SK-N-SH (cell line): ENCODE measurements at regions not wholly inside any gene's neighbourhood (a gene's known extent, or its start where the extent isn't known, plus 50 kb on each side); places are given as distances from the start of the nearest gene placed in this dataset.

Experiments
- EZH2phosphoT487 ChIP-seq: fragments of 200-600 bp; sonication (generic); IDR thresholded peaks from 2 replicates; pipeline ENCODE4 v1.6.1; 2017; ENCODE audit warnings: low read depth, mixed run types, mild to moderate bottlenecking, antibody characterized with exemption, moderate library complexity, borderline replicate concordance
- FOXJ3 ChIP-seq: sonication (generic); formaldehyde crosslinking; IDR thresholded peaks from 2 replicates; pipeline ENCODE4 v1.5.1; 2020; ENCODE audit warnings: mild to moderate bottlenecking, missing genetic modification reagents
- MXI1 ChIP-seq: IDR thresholded peaks from 2 replicates; pipeline ENCODE4 v1.6.1; 2012; ENCODE audit warnings: mild to moderate bottlenecking, low read depth, low read length, improper control_type of control experiment
- POLR2AphosphoS5 ChIP-seq: IDR thresholded peaks from 2 replicates; pipeline ENCODE4 v1.6.1; 2012; ENCODE audit warnings: low read depth, low read length
- RFX5 ChIP-seq: IDR thresholded peaks from 2 replicates; pipeline ENCODE4 v1.6.1; 2012; ENCODE audit warnings: mild to moderate bottlenecking, improper control_type of control experiment, low read length
- TF ChIP-seq, protein P1 (sequence below): fragments of 200-600 bp; sonication (generic); IDR thresholded peaks from 2 replicates; pipeline ENCODE4 v1.6.1; 2017; ENCODE audit warnings: antibody characterized with exemption, mild to moderate bottlenecking, moderate library complexity
- TF ChIP-seq, protein P2 (sequence below): IDR thresholded peaks from 2 replicates; pipeline ENCODE4 v1.4.0; 2012; ENCODE audit warnings: low read depth

DNA sequence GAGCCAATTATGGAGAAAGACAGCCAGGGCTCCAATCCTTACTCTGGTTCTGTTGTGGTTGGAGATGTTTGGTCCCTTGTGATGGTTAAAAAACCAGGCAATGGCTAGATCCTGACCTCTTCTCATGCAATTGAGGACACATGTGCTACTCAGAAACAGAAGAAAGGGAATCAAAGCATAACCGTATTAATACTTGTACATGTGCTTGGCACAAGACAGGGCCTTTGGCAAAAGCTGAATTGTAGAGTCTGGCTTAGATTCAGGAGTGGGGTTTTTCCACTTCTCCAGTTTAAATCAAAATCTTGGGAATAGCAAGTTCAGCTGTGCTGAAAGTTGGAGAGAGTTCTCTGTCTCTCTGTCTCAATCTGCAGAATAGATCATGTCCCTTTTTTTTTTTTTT, 80.1 kb upstream of the E2F8 start:
- TF ChIP-seq, protein P1, sequence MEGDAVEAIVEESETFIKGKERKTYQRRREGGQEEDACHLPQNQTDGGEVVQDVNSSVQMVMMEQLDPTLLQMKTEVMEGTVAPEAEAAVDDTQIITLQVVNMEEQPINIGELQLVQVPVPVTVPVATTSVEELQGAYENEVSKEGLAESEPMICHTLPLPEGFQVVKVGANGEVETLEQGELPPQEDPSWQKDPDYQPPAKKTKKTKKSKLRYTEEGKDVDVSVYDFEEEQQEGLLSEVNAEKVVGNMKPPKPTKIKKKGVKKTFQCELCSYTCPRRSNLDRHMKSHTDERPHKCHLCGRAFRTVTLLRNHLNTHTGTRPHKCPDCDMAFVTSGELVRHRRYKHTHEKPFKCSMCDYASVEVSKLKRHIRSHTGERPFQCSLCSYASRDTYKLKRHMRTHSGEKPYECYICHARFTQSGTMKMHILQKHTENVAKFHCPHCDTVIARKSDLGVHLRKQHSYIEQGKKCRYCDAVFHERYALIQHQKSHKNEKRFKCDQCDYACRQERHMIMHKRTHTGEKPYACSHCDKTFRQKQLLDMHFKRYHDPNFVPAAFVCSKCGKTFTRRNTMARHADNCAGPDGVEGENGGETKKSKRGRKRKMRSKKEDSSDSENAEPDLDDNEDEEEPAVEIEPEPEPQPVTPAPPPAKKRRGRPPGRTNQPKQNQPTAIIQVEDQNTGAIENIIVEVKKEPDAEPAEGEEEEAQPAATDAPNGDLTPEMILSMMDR, result no peak
- TF ChIP-seq MXI1 (no peak), EZH2phosphoT487 (no peak), FOXJ3 (CRISPR knock-in tag) (no peak), POLR2AphosphoS5 (no peak), RFX5 (no peak)
- TF ChIP-seq, protein P2, sequence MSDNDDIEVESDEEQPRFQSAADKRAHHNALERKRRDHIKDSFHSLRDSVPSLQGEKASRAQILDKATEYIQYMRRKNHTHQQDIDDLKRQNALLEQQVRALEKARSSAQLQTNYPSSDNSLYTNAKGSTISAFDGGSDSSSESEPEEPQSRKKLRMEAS, result no peak
